NCI-H226 (cell line): ENCODE measurements at regions not wholly inside any gene's neighbourhood (a gene's known extent, or its start where the extent isn't known, plus 50 kb on each side); places are given as distances from the start of the nearest gene placed in this dataset.

ENCODE experiments used
- DNase-seq: peaks from one replicate; pipeline ENCODE4 v3.0.0-alpha.2; 2015

GRCh38 chrX:13266641-13267345 is 53.1 kb downstream of the ATXN3L start:
- DNase-seq = no peak

GRCh38 chrX:13265549-13266132 is 54.2 kb downstream of the ATXN3L start:
- DNase-seq = no peak

GRCh38 chrX:13265111-13265510 is 54.7 kb downstream of the ATXN3L start:
- no peak for DNase-seq

- no peak for DNase-seq
These were observed 56.1 kb downstream of the ATXN3L start for GRCh38 chrX:13263560-13264251.

GRCh38 chrX:13261348-13261747 is 58.5 kb downstream of the ATXN3L start:
- DNase-seq = no peak

- DNase-seq = no peak
These were observed 59.3 kb downstream of the ATXN3L start for GRCh38 chrX:13260598-13260997.

- DNase-seq = no peak
These were observed 61.1 kb downstream of the ATXN3L start for GRCh38 chrX:13258725-13259124.

- no peak for DNase-seq
These were observed 61.8 kb downstream of the ATXN3L start for GRCh38 chrX:13258052-13258444.

GRCh38 chrX:13257223-13258051 is 62.4 kb downstream of the ATXN3L start:
- no peak for DNase-seq

GRCh38 chrX:13256603-13257002 is 63.2 kb downstream of the ATXN3L start:
- DNase-seq = no peak

GRCh38 chrX:13254870-13255269 is 65.0 kb downstream of the ATXN3L start:
- DNase-seq = no peak

- DNase-seq = no peak
These were observed 65.6 kb downstream of the ATXN3L start for GRCh38 chrX:13254076-13254785.

- DNase-seq = no peak
These were observed 66.6 kb downstream of the ATXN3L start for GRCh38 chrX:13253223-13253622.

- DNase-seq = no peak
These were observed 67.1 kb downstream of the ATXN3L start for GRCh38 chrX:13252726-13253125.

- no peak for DNase-seq
These were observed 68.8 kb downstream of the ATXN3L start for GRCh38 chrX:13250826-13251580.

GRCh38 chrX:13248867-13249486 is 70.9 kb downstream of the ATXN3L start:
- DNase-seq = no peak

- no peak for DNase-seq
These were observed 80.6 kb downstream of the ATXN3L start for GRCh38 chrX:13239272-13239671.

- DNase-seq = no peak
These were observed 83.9 kb downstream of the ATXN3L start for GRCh38 chrX:13235930-13236329.

GRCh38 chrX:13232484-13232883 is 87.4 kb downstream of the ATXN3L start:
- no peak for DNase-seq

- no peak for DNase-seq
These were observed 93.6 kb downstream of the ATXN3L start for GRCh38 chrX:13226214-13226613.

GRCh38 chrX:13223868-13224567 is 95.8 kb downstream of the ATXN3L start:
- peak; percentile 67 for DNase-seq
